ENCODE measurements at regions not wholly inside any gene's neighbourhood (a gene's known extent, or its start where the extent isn't known, plus 50 kb on each side); places are given as distances from the start of the nearest gene placed in this dataset.
"Not testable (repeated sequence)": the region's sequence is repeated elsewhere in the genome, so short reads cannot be mapped to it uniquely, and the experiment has no call there.

GRCh38 chr10:124151466-124152095, 58.2 kb upstream of the CHST15 start:
- DNase-seq (ENCODE audit: low read depth, low spot score): no peak

- no peak for DNase-seq (ENCODE audit: low read depth, low spot score)
Measured at GRCh38 chr10:124150807-124151417, 57.5 kb upstream of the CHST15 start.

- no peak for DNase-seq (ENCODE audit: low read depth, low spot score)
Measured at GRCh38 chr10:124150189-124150806, 56.9 kb upstream of the CHST15 start.

- DNase-seq (ENCODE audit: low read depth, low spot score): no peak
Measured at GRCh38 chr10:124149189-124150042, 56.0 kb upstream of the CHST15 start.

GRCh38 chr10:124148509-124149188, 55.3 kb upstream of the CHST15 start:
- not testable (repeated sequence) for DNase-seq (ENCODE audit: low read depth, low spot score)

GRCh38 chr10:124146483-124146882, 53.1 kb upstream of the CHST15 start:
- no peak for DNase-seq (ENCODE audit: low read depth, low spot score)

GRCh38 chr10:124145109-124145870, 51.9 kb upstream of the CHST15 start:
- no peak for DNase-seq (ENCODE audit: low read depth, low spot score)

GRCh38 chr10:124144536-124144935, 51.1 kb upstream of the CHST15 start:
- no peak for DNase-seq (ENCODE audit: low read depth, low spot score)

GRCh38 chr10:124143721-124144120, 50.3 kb upstream of the CHST15 start:
- no peak for DNase-seq (ENCODE audit: low read depth, low spot score)
